HG02623 (cell line): ENCODE measurements at regions not wholly inside any gene's neighbourhood (a gene's known extent, or its start where the extent isn't known, plus 50 kb on each side); places are given as distances from the start of the nearest gene placed in this dataset.
"Not testable (repeated sequence)": the region's sequence is repeated elsewhere in the genome, so short reads cannot be mapped to it uniquely, and the experiment has no call there.

ENCODE experiments used
- ATAC-seq: cut with Tn5 transposase; IDR thresholded peaks from one replicate; pipeline ENCODE4 v1.9.1; 2021; ENCODE audit warnings: moderate library complexity; ENCODE audit not compliant: unreplicated experiment

GRCh38 chr3:10623578-10624275 is 118.3 kb upstream of the ATP2B2 start:
- ATAC-seq, result no peak

GRCh38 chr3:10625323-10625722 is 119.9 kb upstream of the ATP2B2 start:
- ATAC-seq, result no peak

GRCh38 chr3:10627884-10628572 is 122.6 kb upstream of the ATP2B2 start:
- no peak for ATAC-seq

GRCh38 chr3:10628891-10629670 is 123.7 kb upstream of the ATP2B2 start:
- no peak for ATAC-seq

DNA sequence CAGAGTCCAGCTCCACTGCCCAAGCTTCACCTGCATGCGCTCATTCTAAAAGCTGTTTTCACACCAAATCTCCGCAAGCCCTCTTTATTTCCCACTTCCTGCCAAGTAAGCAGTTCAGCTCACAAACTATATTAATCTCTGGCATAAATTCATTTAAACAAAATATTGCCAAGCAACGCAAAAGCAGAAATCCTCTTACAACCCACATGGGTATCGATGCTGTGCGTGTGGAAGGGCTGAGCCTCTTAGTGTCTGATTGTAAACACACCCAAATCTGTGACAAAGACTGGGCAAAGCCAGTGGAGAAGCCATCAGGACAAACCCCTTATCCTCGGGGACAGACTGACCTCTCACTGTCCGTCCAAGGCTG is 124.3 kb upstream of the ATP2B2 start:
- no peak for ATAC-seq

DNA sequence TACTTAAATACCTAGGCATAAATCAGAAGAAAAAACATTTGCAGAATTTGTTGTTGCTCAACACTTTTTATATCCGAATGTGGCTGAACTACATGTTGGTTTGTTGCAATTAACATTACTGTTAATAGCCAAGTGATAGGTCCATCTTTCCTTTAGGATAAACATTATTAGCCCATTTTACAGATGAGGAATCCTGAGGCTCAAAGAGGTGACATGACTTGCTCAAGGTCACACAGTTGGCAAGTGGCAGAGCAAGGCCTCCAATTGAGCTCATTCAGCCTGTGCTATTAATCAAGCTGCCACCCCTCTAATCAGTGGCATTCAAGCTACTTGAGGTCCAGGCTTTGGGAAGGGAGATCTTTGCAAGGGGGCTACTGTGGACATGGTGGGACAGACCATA is 125.8 kb upstream of the ATP2B2 start:
- ATAC-seq, result no peak

GRCh38 chr3:10632125-10632524 is 126.7 kb upstream of the ATP2B2 start:
- ATAC-seq, result no peak

DNA sequence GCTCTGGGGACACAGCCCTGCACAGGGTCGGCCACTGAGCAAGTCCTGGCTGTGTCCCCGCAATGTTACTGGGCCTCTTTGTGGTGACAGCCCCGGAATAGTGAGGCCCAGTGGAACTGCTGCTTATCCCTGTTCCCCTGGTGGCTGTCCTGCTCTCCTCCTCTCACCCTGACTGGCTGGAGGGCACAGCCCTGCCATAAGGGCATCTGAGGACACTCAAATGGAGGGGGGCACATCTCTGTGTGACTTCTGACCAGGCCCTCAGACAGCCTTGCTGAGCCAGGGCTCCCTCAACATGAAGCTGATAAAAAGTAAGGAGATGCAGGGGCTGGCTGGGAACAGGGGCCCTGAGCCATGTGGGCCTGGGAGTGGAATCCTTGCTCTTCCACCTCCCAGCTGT is 127.4 kb upstream of the ATP2B2 start:
- no peak for ATAC-seq

- no peak for ATAC-seq
These were observed 130.2 kb upstream of the ATP2B2 start for GRCh38 chr3:10635446-10636076.

DNA sequence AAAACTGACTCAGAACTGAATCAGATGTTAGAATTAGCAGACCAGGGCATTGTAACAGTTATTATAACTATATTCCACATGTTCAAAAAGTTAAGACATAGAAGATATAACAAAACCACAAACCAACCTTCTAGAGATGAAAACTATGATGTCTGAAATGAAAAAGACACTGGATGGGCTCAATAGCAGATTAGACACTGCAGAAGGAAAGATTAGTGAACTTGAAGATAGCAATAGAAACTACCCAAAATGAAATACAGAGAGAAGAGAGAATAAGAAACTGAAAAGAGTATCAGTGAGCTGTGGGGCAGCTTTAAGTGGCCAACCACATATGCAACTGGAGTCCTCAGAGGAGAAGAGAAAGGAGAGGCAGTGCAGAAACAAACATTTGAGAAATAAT is 132.0 kb upstream of the ATP2B2 start:
- no peak for ATAC-seq

DNA sequence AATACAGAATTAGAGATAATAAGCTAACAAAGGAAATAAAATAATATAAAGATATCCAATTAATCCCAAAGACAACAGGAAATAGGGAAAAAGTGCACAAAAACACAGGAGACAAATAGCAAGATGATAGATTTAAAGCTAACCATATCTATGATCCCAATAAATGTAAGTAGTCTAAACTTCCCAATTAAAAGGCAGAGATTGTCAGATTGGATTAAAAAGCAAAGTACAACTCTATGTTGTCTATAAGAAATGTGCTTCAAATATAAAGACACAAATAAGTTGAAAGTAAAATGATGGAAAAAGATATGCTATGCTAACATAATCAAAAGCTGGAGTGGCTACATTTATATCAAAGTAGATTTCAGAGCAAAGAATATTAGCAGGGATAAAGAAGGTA is 133.1 kb upstream of the ATP2B2 start:
- ATAC-seq, result no peak

- no peak for ATAC-seq
These were observed 136.4 kb upstream of the ATP2B2 start for GRCh38 chr3:10641760-10642159.

DNA sequence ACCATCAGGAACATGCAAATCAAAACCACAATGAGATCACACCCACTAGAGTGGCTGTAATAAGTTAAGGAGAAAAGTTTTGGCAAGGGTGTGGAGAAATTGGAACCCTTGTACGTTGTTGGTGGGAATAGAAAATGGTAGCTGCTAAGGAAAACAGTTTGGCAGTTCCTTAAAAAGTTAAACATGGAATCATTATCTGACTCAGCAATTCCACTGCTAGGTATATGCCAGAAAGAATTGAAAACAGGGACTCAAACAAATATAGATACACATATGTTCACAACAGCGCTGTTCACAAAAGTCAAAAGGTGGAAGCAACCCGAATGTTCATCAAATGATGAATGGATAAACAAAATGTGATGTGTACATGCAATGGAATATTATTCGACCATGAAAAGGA is 138.8 kb upstream of the ATP2B2 start:
- ATAC-seq, result no peak

DNA sequence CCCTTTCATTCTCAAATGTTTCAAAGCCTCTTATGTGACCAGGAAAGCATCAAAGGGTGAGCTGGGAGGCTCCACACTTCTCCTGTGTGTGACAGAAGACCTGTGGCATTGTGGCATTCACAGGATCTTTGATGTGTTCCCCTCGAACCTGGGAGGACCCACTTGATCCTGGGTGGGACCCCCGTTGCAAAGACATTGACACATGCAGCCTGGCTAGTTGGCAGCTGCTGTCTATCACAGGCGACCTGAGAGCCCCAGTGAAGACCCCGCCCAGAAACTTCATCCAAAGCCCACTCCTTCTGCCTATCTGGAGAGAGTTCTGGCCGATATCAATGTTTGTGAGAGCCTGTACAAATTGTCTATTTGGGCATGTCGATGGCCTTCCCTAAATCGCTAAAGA is 140.4 kb upstream of the ATP2B2 start:
- ATAC-seq, result no peak

DNA sequence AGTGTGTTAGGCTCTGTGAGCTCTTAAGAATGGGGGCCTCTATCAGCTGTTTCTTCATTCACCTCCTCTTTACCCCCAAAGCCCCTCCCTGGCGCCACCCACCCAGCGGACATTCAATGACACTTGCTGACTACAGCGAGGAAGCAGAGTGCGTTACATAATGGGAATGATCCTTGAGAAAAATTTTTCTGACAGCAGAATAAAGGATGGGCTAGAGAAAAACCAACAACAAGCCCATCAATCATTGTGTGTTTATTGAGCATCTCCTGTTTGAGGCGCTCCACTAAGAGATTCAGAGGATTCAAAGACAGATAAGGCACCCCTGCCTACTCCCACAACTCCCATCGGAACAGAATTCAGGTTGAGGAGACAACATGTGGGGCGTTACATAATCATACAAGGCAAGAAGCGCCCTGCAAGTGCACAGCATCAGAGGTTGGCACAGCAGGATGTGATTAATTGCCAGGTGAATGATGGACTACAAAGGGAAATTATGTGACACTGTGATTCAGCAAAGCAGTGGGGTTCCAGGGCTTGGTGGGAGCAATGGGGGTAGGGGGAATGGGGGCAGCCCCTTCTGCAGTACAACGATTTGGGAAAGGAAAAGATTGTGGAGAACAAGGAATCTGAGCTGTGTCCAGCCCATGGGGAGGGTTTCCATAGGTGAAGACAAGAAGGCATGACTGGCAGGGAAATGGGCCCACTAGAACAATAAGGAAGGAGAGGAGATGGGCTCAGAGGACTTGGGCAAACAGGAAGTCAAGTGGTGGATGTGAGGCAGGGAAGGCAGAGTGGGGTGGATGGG is 141.3 kb upstream of the ATP2B2 start:
- no peak for ATAC-seq

DNA sequence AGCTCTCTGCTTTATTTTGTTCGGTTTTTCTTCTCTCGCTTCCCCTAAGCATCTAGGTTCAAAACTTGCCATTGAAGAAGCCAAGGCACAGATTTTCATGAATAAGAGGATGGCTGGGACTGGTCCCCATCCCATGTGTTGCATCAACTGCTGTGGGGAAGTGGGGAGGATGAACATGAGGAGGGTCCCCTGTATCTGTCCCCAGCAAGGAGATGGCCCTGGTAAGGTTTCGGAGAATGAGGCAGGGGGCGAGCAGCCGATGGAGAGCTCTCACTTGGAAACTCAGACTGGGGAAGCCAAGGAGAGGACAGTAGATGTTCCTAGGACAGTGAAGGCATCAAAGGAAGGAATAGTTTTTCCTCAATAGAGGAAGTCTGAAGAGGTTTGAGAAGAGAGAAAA is 142.0 kb upstream of the ATP2B2 start:
- ATAC-seq, result no peak

DNA sequence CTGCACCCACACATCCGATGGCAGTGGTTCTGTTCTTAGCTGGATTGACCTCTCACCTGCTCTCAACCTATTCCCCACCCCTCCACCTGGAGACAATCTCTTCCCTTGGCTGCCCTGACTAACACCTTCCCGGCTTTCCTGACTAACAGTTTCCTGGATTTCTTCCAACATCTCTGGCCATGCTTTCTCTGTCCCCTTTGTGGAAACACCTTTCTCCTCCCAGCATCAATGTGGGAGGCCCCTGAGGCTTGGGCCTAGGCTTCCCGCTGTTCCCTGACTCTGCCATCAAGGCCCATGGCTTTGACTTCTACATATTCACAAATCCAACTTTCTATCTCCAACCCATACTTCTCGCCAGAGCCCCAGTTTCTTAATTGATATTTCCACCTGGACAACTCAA is 142.8 kb upstream of the ATP2B2 start:
- ATAC-seq, result no peak

DNA sequence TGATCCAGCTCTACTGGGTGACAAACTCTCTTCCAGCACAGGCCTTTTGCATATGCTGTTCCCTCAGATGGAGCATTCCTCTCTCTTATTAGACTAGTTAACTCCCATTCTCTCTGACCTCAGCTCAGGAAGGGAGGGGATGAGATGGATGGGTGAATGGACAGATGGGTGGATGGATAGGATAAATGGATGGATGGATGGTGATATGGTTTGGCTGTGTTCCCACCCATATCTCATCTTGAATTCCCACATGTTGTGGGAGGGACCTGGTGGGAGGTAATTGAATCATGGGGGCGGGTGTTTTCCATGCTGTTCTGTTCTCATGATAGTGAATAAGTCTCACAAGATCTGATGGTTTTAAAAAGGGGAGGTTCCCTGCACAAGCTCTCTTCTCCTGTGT is 144.1 kb upstream of the ATP2B2 start:
- not testable (repeated sequence) for ATAC-seq

- no peak for ATAC-seq
These were observed 146.1 kb upstream of the ATP2B2 start for GRCh38 chr3:10651506-10651905.

DNA sequence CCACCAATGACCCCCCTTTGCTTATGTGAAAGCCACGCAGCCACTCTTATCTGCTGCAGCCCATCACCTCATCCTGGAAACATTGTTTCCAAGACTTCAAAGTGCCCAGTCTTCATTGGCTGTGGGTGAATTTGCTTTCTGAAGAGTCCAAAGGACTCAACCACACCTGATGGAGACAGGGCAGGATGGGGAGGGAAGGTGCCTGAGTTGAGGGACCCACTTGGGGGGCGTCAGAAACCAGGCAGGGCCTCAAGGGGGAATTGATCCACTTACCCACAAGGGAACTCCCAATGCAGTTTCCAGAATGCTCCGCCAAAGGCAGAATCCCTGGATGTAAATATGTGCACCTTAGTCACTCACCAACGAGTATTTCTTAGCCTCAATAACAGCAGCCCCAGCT is 147.9 kb upstream of the ATP2B2 start:
- no peak for ATAC-seq
